GM19395 (cell line): ENCODE measurements at regions not wholly inside any gene's neighbourhood (a gene's known extent, or its start where the extent isn't known, plus 50 kb on each side); places are given as distances from the start of the nearest gene placed in this dataset.
"Not testable (repeated sequence)": the region's sequence is repeated elsewhere in the genome, so short reads cannot be mapped to it uniquely, and the experiment has no call there.

Source experiments
- ATAC-seq: cut with Tn5 transposase; IDR thresholded peaks from one replicate; pipeline ENCODE4 v1.9.1; 2021; ENCODE audit warnings: mild to moderate bottlenecking, moderate library complexity; ENCODE audit not compliant: unreplicated experiment

GRCh38 chr9:738209-738915 lies 103.1 kb upstream of the DMRT1 start:
- no peak for ATAC-seq

GRCh38 chr9:739362-739761 lies 102.1 kb upstream of the DMRT1 start:
- no peak for ATAC-seq

GRCh38 chr9:740221-740620 lies 101.3 kb upstream of the DMRT1 start:
- ATAC-seq: no peak

- ATAC-seq: no peak
These were observed 99.4 kb upstream of the DMRT1 start for GRCh38 chr9:742104-742503.

GRCh38 chr9:742914-743589 lies 98.4 kb upstream of the DMRT1 start:
- no peak for ATAC-seq

GRCh38 chr9:744046-744712 lies 97.3 kb upstream of the DMRT1 start:
- no peak for ATAC-seq

- no peak for ATAC-seq
These were observed 96.6 kb upstream of the DMRT1 start for GRCh38 chr9:744790-745484.

- no peak for ATAC-seq
These were observed 95.6 kb upstream of the DMRT1 start for GRCh38 chr9:745761-746380.

GRCh38 chr9:746661-747434 lies 94.6 kb upstream of the DMRT1 start:
- ATAC-seq: no peak

GRCh38 chr9:747567-747966 lies 93.9 kb upstream of the DMRT1 start:
- no peak for ATAC-seq

- no peak for ATAC-seq
These were observed 92.5 kb upstream of the DMRT1 start for GRCh38 chr9:748861-749497.

GRCh38 chr9:749716-750115 lies 91.8 kb upstream of the DMRT1 start:
- ATAC-seq: no peak

GRCh38 chr9:750249-750967 lies 91.1 kb upstream of the DMRT1 start:
- ATAC-seq: no peak

- peak; percentile 85 for ATAC-seq
These were observed 90.1 kb upstream of the DMRT1 start for GRCh38 chr9:751137-752051.

GRCh38 chr9:752201-752600 lies 89.3 kb upstream of the DMRT1 start:
- no peak for ATAC-seq

- no peak for ATAC-seq
These were observed 88.8 kb upstream of the DMRT1 start for GRCh38 chr9:752681-753200.

GRCh38 chr9:753734-754133 lies 87.8 kb upstream of the DMRT1 start:
- ATAC-seq: not testable (repeated sequence)
